AG04450 (cell line): ENCODE measurements at regions not wholly inside any gene's neighbourhood (a gene's known extent, or its start where the extent isn't known, plus 50 kb on each side); places are given as distances from the start of the nearest gene placed in this dataset.

ENCODE experiments used
- CTCF ChIA-PET: fragments of 300-600, 350-600 bp; formaldehyde crosslinking; extraction: SDS; loops from one replicate; lab custom pipeline; 2022; ENCODE audit warnings: antibody characterized with exemption, inconsistent platforms; lab: Charles Lee
- POLR2A ChIA-PET: fragments of 350-600 bp; formaldehyde crosslinking; extraction: SDS; loops from one replicate; lab custom pipeline; 2021; ENCODE audit warnings: antibody characterized with exemption, inconsistent platforms; lab: Yijun Ruan, JAX
- DNase-seq: peaks from one replicate; pipeline ENCODE4 v3.0.0-alpha.2; 2011; ENCODE audit warnings: low read depth, low spot score
- H3K27ac ChIP-seq: one replicate; pipeline ENCODE4 v1.5.1; 2012; ENCODE audit warnings: low read depth, low read length, control low read depth
- H3K27me3 ChIP-seq: one replicate; pipeline ENCODE4 v1.6.0; 2012; ENCODE audit warnings: low read length; ENCODE audit not compliant: control insufficient read depth, insufficient read depth
- H3K4me3 ChIP-seq: 2 replicates; pipeline ENCODE4 v1.5.1; 2011; ENCODE audit warnings: mild to moderate bottlenecking, low read depth, low read length, control low read depth
- H3K9me3 ChIP-seq: 2 replicates; pipeline ENCODE4 v1.5.1; 2012; ENCODE audit warnings: low read length; ENCODE audit not compliant: control insufficient read depth, insufficient read depth
- CTCF ChIP-seq: IDR thresholded peaks from 2 replicates; pipeline ENCODE4 v1.5.1; 2011; ENCODE audit warnings: low read depth, low read length, control low read depth, inconsistent platforms

GRCh38 chr16:64532691-64533090 lies 589.2 kb downstream of the CDH11 start:
- ChIA-PET CTCF (no interaction called here), POLR2A (no interaction called here)
- no peaks in the 10 kb centered on the region for H3K27me3 ChIP-seq
- no peak overlapping the region for H3K4me3 ChIP-seq
- no peak for TF ChIP-seq CTCF
- no peak for DNase-seq
- no peaks in the 10 kb centered on the region for H3K9me3 ChIP-seq
- no peak overlapping the region for H3K27ac ChIP-seq

GRCh38 chr16:64532117-64532516 lies 589.7 kb downstream of the CDH11 start:
- no peak for DNase-seq
- H3K4me3 ChIP-seq: no peak overlapping the region
- no peak overlapping the region for H3K27ac ChIP-seq
- ChIA-PET CTCF (no interaction called here), POLR2A (no interaction called here)
- no peaks in the 10 kb centered on the region for H3K27me3 ChIP-seq
- no peaks in the 10 kb centered on the region for H3K9me3 ChIP-seq
- TF ChIP-seq CTCF: no peak

GRCh38 chr16:64531401-64531800 lies 590.5 kb downstream of the CDH11 start:
- H3K27me3 ChIP-seq: no peaks in the 10 kb centered on the region
- no peak for TF ChIP-seq CTCF
- H3K9me3 ChIP-seq: no peaks in the 10 kb centered on the region
- ChIA-PET CTCF (no interaction called here), POLR2A (no interaction called here)
- no peak overlapping the region for H3K4me3 ChIP-seq
- H3K27ac ChIP-seq: no peak overlapping the region
- DNase-seq: no peak

- POLR2A ChIA-PET: no interaction called here
- Histone ChIP-seq H3K9me3 (no peaks in the 10 kb centered on the region), H3K27me3 (no peaks in the 10 kb centered on the region), H3K4me3 (no peak overlapping the region), H3K27ac (no peak overlapping the region)
- DNase-seq: no peak
- TF ChIP-seq CTCF: no peak
- CTCF ChIA-PET: no interaction called here
Observed at GRCh38 chr16:64522548-64522947, 599.3 kb downstream of the CDH11 start.

- Histone ChIP-seq H3K27ac (no peak overlapping the region), H3K9me3 (no peaks in the 10 kb centered on the region), H3K4me3 (no peak overlapping the region), H3K27me3 (no peaks in the 10 kb centered on the region)
- ChIA-PET POLR2A (no interaction called here), CTCF (no interaction called here)
- TF ChIP-seq CTCF: no peak
- no peak for DNase-seq
Observed at GRCh38 chr16:64513871-64514270, 608.0 kb downstream of the CDH11 start.
